Hematopoietic multipotent progenitor cell treated with erythropoietin and hydrocortisone succinate and interleukin-3 and kit ligand, for 17 days (in vitro differentiated cells): ENCODE measurements at regions not wholly inside any gene's neighbourhood (a gene's known extent, or its start where the extent isn't known, plus 50 kb on each side); places are given as distances from the start of the nearest gene placed in this dataset.

Experiments
- DNase-seq: peaks from one replicate; pipeline ENCODE4 v3.0.0-alpha.2; 2015; ENCODE audit warnings: low spot score

DNA sequence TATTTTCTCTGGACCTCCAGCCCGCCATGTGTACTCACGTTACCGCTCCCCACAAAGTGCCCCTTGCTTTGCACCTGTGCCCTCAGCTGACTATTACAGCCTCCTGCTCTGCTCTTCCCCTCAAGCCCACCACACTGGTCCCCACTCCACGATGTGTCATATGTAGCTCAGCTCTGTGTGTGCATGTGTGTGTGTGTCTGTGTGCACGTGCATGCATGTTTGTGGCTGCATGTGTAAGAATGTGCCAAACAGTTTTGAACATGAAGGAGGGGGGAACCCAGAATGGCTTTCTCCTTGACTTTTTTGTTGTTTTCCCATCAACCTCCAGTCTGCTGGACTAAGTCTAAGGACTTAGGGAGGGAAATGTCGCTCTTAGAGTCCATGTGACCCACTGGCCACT is 54.8 kb upstream of the BTRC start:
- DNase-seq = no peak

DNA sequence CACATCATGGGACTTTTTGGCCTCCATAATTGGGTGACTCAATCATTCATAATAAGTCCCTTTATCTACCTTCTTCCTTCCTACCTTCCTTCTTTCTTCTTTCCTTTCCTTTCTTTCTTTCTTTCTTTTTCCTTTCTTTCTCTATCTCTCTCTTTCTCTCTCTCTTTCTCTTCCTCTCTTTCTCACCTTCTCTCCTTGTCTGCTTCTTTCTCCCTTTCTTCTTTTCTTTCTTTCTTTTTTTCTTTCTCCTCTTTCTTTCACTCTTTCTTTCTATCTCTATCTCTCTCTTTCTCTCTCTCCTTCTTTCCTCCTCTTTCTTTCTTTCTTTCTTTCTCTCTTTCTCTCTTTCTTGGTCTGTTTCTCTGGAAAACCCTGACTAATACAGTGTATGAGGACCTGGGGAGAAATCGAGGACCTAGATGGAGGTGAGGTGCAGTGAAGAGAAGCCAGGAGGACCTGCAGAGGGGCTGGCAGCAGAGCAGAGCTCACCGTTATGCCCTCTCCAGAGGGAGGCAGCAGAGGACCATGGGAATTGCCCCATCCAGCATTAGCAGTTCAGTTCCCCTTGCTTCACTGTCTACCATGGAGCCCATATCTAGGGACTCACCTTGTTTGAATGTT is 52.7 kb upstream of the BTRC start:
- peak; percentile 72 for DNase-seq

GRCh38 chr10:101303087-101303703 is 50.8 kb upstream of the BTRC start:
- DNase-seq = no peak
